B cell (primary cell): ENCODE measurements at regions not wholly inside any gene's neighbourhood (a gene's known extent, or its start where the extent isn't known, plus 50 kb on each side); places are given as distances from the start of the nearest gene placed in this dataset.

ENCODE experiments used
- EZH2 ChIP-seq: IDR thresholded peaks from 2 replicates; pipeline ENCODE4 v1.6.1; 2012; ENCODE audit warnings: borderline replicate concordance, low read depth, mild to moderate bottlenecking, moderate library complexity, low read length; ENCODE audit not compliant: insufficient read depth, poor library complexity, severe bottlenecking
- TF ChIP-seq, protein P1 (sequence below): fragments of 200-600 bp; IDR thresholded peaks from one replicate; pipeline ENCODE4 v1.8.0; 2022; ENCODE audit warnings: antibody characterized with exemption, mild to moderate bottlenecking

DNA sequence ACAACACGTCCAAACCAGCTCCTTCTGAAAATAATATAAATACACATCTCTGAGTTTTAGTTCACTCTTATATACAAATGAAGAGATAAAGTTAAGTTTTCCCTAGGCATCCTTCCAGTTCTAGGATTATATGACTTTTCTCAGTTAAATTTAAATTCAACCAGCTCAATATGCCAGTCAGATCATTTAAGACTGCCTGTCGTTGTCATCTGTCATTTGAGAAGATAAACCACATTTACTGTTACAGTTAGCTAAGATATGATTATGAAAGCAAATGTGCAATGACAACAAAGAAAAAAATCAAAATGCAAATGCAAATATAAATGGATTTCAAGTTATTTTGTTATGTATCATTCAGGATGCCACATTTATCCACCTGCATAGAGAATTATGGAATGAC is 671.7 kb upstream of the GOT2 start:
- TF ChIP-seq, protein P1, sequence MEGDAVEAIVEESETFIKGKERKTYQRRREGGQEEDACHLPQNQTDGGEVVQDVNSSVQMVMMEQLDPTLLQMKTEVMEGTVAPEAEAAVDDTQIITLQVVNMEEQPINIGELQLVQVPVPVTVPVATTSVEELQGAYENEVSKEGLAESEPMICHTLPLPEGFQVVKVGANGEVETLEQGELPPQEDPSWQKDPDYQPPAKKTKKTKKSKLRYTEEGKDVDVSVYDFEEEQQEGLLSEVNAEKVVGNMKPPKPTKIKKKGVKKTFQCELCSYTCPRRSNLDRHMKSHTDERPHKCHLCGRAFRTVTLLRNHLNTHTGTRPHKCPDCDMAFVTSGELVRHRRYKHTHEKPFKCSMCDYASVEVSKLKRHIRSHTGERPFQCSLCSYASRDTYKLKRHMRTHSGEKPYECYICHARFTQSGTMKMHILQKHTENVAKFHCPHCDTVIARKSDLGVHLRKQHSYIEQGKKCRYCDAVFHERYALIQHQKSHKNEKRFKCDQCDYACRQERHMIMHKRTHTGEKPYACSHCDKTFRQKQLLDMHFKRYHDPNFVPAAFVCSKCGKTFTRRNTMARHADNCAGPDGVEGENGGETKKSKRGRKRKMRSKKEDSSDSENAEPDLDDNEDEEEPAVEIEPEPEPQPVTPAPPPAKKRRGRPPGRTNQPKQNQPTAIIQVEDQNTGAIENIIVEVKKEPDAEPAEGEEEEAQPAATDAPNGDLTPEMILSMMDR: no peak
- no peak for TF ChIP-seq EZH2
